HCT116 (cell line): ENCODE measurements at regions not wholly inside any gene's neighbourhood (a gene's known extent, or its start where the extent isn't known, plus 50 kb on each side); places are given as distances from the start of the nearest gene placed in this dataset.

Experiments used
- ATAC-seq: fragments of 200-7000 bp; cut with Tn5 transposase; 2 replicates; pipeline ENCODE4 v1.9.1; 2020; ENCODE audit warnings: mild to moderate bottlenecking, moderate library complexity
- BruUV-seq: library from RNA; stranded (reverse); fragments of 400-500 nt; replicated peaks from 2 replicates; lab custom pipeline; 2021; lab: Mats Ljungman, UMichigan
- CTCF ChIA-PET: fragments of 300-600 bp; sonication (Branson Sonifier 250); formaldehyde crosslinking; loops from one replicate; lab custom pipeline; 2021; ENCODE audit warnings: antibody characterized with exemption; lab: Charles Lee
- POLR2A ChIA-PET: fragments of 300-600, 350-600 bp; sonication (Branson Sonifier 250); formaldehyde crosslinking; loops from one replicate; lab custom pipeline; 2021; ENCODE audit warnings: antibody characterized with exemption; lab: Charles Lee
- RAD21 ChIA-PET, 2 experiments: fragments of 300-600 bp; sonication (Branson Sonifier 250); formaldehyde crosslinking; loops; one replicate each; lab custom pipeline; 2023; ENCODE audit warnings: low total read pairs in 2 of 2; ENCODE audit not compliant: uncharacterized antibody in 2 of 2, unreplicated experiment in 2 of 2, low non-redundant PET in 1 of 2; lab: Charles Lee
- DNase-seq: peaks from one replicate; pipeline ENCODE4 v3.0.0-alpha.2; 2010; ENCODE audit warnings: low read depth, low spot score
- H2AFZ ChIP-seq: fragments of 200-600 bp; shearing (Covaris generic), sonication (generic); 2 replicates; pipeline ENCODE4 v1.6.1; 2017; ENCODE audit warnings: low read depth, mixed run types, mixed read lengths, antibody characterized with exemption, low read length; ENCODE audit not compliant: poor library complexity, severe bottlenecking
- H3K27ac ChIP-seq: 2 replicates; pipeline ENCODE4 v1.5.1; 2012; ENCODE audit warnings: low read depth, low read length
- H3K27me3 ChIP-seq: fragments of 200-600 bp; sonication (generic); 2 replicates; pipeline ENCODE4 v1.6.1; 2016; ENCODE audit warnings: mixed run types, low read length, mixed read lengths; ENCODE audit not compliant: insufficient read depth
- H3K36me3 ChIP-seq, 2 experiments: fragments of 200-500 bp in 1 of 2; fragments of 200-600 bp in 1 of 2; sonication (Bioruptor generic) in 1 of 2; sonication (generic) in 1 of 2; 2 replicates each; pipeline versions ENCODE4 v1.5.1 to v1.6.1; 2014 to 2016; ENCODE audit warnings: low read length in 2 of 2, inconsistent platforms in 1 of 2, mixed read lengths in 1 of 2, mixed run types in 1 of 2; ENCODE audit not compliant: insufficient read depth in 2 of 2, control insufficient read depth in 1 of 2
- H3K4me1 ChIP-seq, 2 experiments: fragments of 200-600 bp in 1 of 2; sonication (generic) in 1 of 2; 2 replicates each; pipeline versions ENCODE4 v1.5.1 to v1.6.1; 2012 to 2017; ENCODE audit warnings: low read length in 2 of 2, inconsistent platforms in 1 of 2, mild to moderate bottlenecking in 1 of 2, mixed read lengths in 1 of 2, mixed run types in 1 of 2, moderate library complexity in 1 of 2; ENCODE audit not compliant: insufficient read depth in 2 of 2, control insufficient read depth in 1 of 2
- H3K4me2 ChIP-seq: fragments of 200-600 bp; sonication (generic); 2 replicates; pipeline ENCODE4 v1.6.1; 2017; ENCODE audit warnings: mixed run types, low read length, mixed read lengths
- H3K4me3 ChIP-seq, 2 experiments: fragments of 200-600 bp in 1 of 2; sonication (generic) in 1 of 2; replicated peaks in 1 of 2; 2 replicates each; pipeline ENCODE4 v1.5.1; 2011 to 2016; ENCODE audit warnings: low read length in 2 of 2, control low read depth in 1 of 2, low read depth in 1 of 2, mild to moderate bottlenecking in 1 of 2, mixed read lengths in 1 of 2, mixed run types in 1 of 2
- H3K79me2 ChIP-seq: fragments of 200-600 bp; sonication (generic); 2 replicates; pipeline ENCODE4 v1.6.1; 2017; ENCODE audit warnings: mild to moderate bottlenecking, mixed run types, low read length, moderate library complexity, mixed read lengths; ENCODE audit not compliant: insufficient read depth
- H3K9ac ChIP-seq: fragments of 200-600 bp; sonication (generic); 2 replicates; pipeline ENCODE4 v1.6.1; 2016; ENCODE audit warnings: low read length, mixed read lengths
- H3K9me2 ChIP-seq: fragments of 200-600 bp; sonication (generic), shearing (Covaris generic); 2 replicates; pipeline ENCODE4 v1.6.1; 2017; ENCODE audit warnings: mixed run types, mild to moderate bottlenecking, moderate library complexity; ENCODE audit not compliant: insufficient read depth
- H3K9me3 ChIP-seq, 2 experiments: fragments of 200-500 bp in 1 of 2; fragments of 200-600 bp in 1 of 2; sonication (Bioruptor generic) in 1 of 2; sonication (generic) in 1 of 2; 2 replicates each; pipeline ENCODE4 v1.6.1; 2014 to 2017; ENCODE audit warnings: low read length in 2 of 2, mixed read lengths in 2 of 2, inconsistent platforms in 1 of 2, low read depth in 1 of 2, mild to moderate bottlenecking in 1 of 2, mixed run types in 1 of 2, moderate library complexity in 1 of 2; ENCODE audit not compliant: control insufficient read depth in 1 of 2, insufficient read depth in 1 of 2
- H4K20me1 ChIP-seq: fragments of 200-600 bp; sonication (generic), shearing (Covaris generic); 2 replicates; pipeline ENCODE4 v1.6.1; 2017; ENCODE audit warnings: mixed run types, mild to moderate bottlenecking, moderate library complexity; ENCODE audit not compliant: insufficient read depth
- CBX3 ChIP-seq: IDR thresholded peaks from 2 replicates; pipeline ENCODE4 v1.6.1; 2012; ENCODE audit warnings: low read depth
- ELF1 ChIP-seq: IDR thresholded peaks from 2 replicates; pipeline ENCODE4 v1.6.1; 2012; ENCODE audit warnings: low read depth, borderline replicate concordance
- EZH2 ChIP-seq: fragments of 200-600 bp; sonication (generic); IDR thresholded peaks from 2 replicates; pipeline ENCODE4 v1.6.1; 2017; ENCODE audit warnings: antibody characterized with exemption, mixed run types
- EZH2phosphoT487 ChIP-seq: fragments of 200-600 bp; IDR thresholded peaks from 2 replicates; pipeline ENCODE4 v1.6.1; 2018; ENCODE audit warnings: antibody characterized with exemption, borderline replicate concordance
- FOSL1 ChIP-seq: IDR thresholded peaks from 2 replicates; pipeline ENCODE4 v1.6.1; 2012; ENCODE audit warnings: low read depth
- POLR2AphosphoS5 ChIP-seq: IDR thresholded peaks from 2 replicates; pipeline ENCODE4 v1.6.1; 2011; ENCODE audit warnings: mild to moderate bottlenecking, low read depth, low read length, moderate library complexity
- RAD21 ChIP-seq: IDR thresholded peaks from 2 replicates; pipeline ENCODE4 v1.6.1; 2012; ENCODE audit warnings: low read depth, mild to moderate bottlenecking
- REST ChIP-seq: IDR thresholded peaks from 2 replicates; pipeline ENCODE4 v1.6.1; 2012; ENCODE audit warnings: low read depth
- SIN3A ChIP-seq: IDR thresholded peaks from 2 replicates; pipeline ENCODE4 v1.6.1; 2012; ENCODE audit warnings: low read depth
- TCF7L2 ChIP-seq: IDR thresholded peaks from 2 replicates; pipeline ENCODE4 v1.7.0; 2011; ENCODE audit warnings: borderline replicate concordance, inconsistent platforms; ENCODE audit not compliant: insufficient read depth, insufficient read length; ENCODE audit errors: extremely low read depth
- ZBTB33 ChIP-seq: IDR thresholded peaks from 2 replicates; pipeline ENCODE4 v1.6.1; 2011; ENCODE audit warnings: mild to moderate bottlenecking, low read length, moderate library complexity; ENCODE audit not compliant: insufficient replicate concordance; ENCODE audit errors: extremely low read depth
- ZFX ChIP-seq: fragments of 450-650 bp; IDR thresholded peaks from 2 replicates; pipeline ENCODE4 v1.6.1; 2017
- intact Hi-C: fragments of 100-400 bp; cut with micrococcal nuclease; formaldehyde crosslinking; loops from 2 replicates; pipeline ENCODE4 v1.10.0; 2022

GRCh38 chr2:122237450-122237849, 482.0 kb downstream of the TSN start:
- BruUV-seq = no TSS peak
- intact Hi-C loops = no loop called here
- no peak for DNase-seq
- Histone ChIP-seq H3K27ac (no peak overlapping the region), H3K36me3 (no peaks in the 10 kb centered on the region), H3K27me3 (peaks cover 18% of the 10 kb centered on the region), H2AFZ (no peak overlapping the region), H3K9me3 (no peaks in the 10 kb centered on the region), H3K4me3 (no peak overlapping the region), H3K9me2 (no peaks in the 10 kb centered on the region), H4K20me1 (no peaks in the 10 kb centered on the region), H3K79me2 (no peaks in the 10 kb centered on the region), H3K4me1 (no peaks in the 10 kb centered on the region)
- ChIA-PET POLR2A (no interaction called here), RAD21 (no interaction called here), CTCF (no interaction called here)
- no peak for ATAC-seq
- TF ChIP-seq CBX3 = no peak
- TF ChIP-seq POLR2AphosphoS5 = no peak
- no peak for TF ChIP-seq TCF7L2
- TF ChIP-seq ZFX = no peak
- TF ChIP-seq, all 23 proteins: peak for 0
- H3K9ac ChIP-seq = no peak overlapping the region
- H3K4me2 ChIP-seq = no peak overlapping the region

GRCh38 chr2:122238006-122238559, 482.6 kb downstream of the TSN start:
- ChIA-PET CTCF (no interaction called here), POLR2A (no interaction called here), RAD21 (no interaction called here)
- Histone ChIP-seq H2AFZ (no peak overlapping the region), H3K79me2 (no peaks in the 10 kb centered on the region), H3K27ac (no peak overlapping the region), H3K4me3 (no peak overlapping the region), H3K4me1 (no peaks in the 10 kb centered on the region), H4K20me1 (no peaks in the 10 kb centered on the region), H3K9me2 (no peaks in the 10 kb centered on the region), H3K36me3 (no peaks in the 10 kb centered on the region), H3K9ac (no peak overlapping the region), H3K9me3 (no peaks in the 10 kb centered on the region), H3K4me2 (no peak overlapping the region), H3K27me3 (peaks cover 18% of the 10 kb centered on the region)
- DNase-seq (no peak), ATAC-seq (no peak)
- no peak for TF ChIP-seq FOSL1
- no peak for TF ChIP-seq EZH2
- TF ChIP-seq ELF1 = no peak
- no peak for TF ChIP-seq REST
- TF ChIP-seq ZBTB33 = no peak
- TF ChIP-seq RAD21 = no peak
- TF ChIP-seq SIN3A = no peak
- no peak for TF ChIP-seq EZH2phosphoT487
- no TSS peak for BruUV-seq
- intact Hi-C loops = no loop called here
